Ishikawa (cell line): ENCODE measurements at regions not wholly inside any gene's neighbourhood (a gene's known extent, or its start where the extent isn't known, plus 50 kb on each side); places are given as distances from the start of the nearest gene placed in this dataset.

Source experiments
- CEBPB ChIP-seq: IDR thresholded peaks from 2 replicates; pipeline ENCODE4 v1.6.1; 2012
- CREB1 ChIP-seq: IDR thresholded peaks from 2 replicates; pipeline ENCODE4 v1.6.1; 2012; ENCODE audit warnings: low read depth
- EGR1 ChIP-seq: IDR thresholded peaks from 2 replicates; pipeline ENCODE4 v1.6.1; 2012
- EP300 ChIP-seq: IDR thresholded peaks from 2 replicates; pipeline ENCODE4 v1.6.1; 2012; ENCODE audit warnings: borderline replicate concordance
- FOXM1 ChIP-seq: IDR thresholded peaks from 2 replicates; pipeline ENCODE4 v1.6.1; 2012; ENCODE audit warnings: low read depth, borderline replicate concordance
- NFIC ChIP-seq: IDR thresholded peaks from 2 replicates; pipeline ENCODE4 v1.6.1; 2012
- RAD21 ChIP-seq: IDR thresholded peaks from 2 replicates; pipeline ENCODE4 v1.6.1; 2012; ENCODE audit warnings: low read depth
- TAF1 ChIP-seq: IDR thresholded peaks from 2 replicates; pipeline ENCODE4 v1.6.1; 2012; ENCODE audit warnings: low read depth, mild to moderate bottlenecking
- TCF12 ChIP-seq: IDR thresholded peaks from 2 replicates; pipeline ENCODE4 v1.6.1; 2012; ENCODE audit warnings: low read depth
- TEAD4 ChIP-seq: IDR thresholded peaks from 2 replicates; pipeline ENCODE4 v1.6.1; 2012
- YY1 ChIP-seq: IDR thresholded peaks from 2 replicates; pipeline ENCODE4 v1.6.1; 2012; ENCODE audit warnings: low read depth
- ZBTB7A ChIP-seq: IDR thresholded peaks from 2 replicates; pipeline ENCODE4 v1.6.1; 2012; ENCODE audit warnings: low read depth
- TF ChIP-seq, protein P1 (sequence below): IDR thresholded peaks from 2 replicates; pipeline ENCODE4 v1.6.1; 2012
- TF ChIP-seq, protein P2 (sequence below): IDR thresholded peaks from 2 replicates; pipeline ENCODE4 v1.6.1; 2012; ENCODE audit warnings: low read depth, mild to moderate bottlenecking
- TF ChIP-seq, protein P3 (sequence below): IDR thresholded peaks from 2 replicates; pipeline ENCODE4 v1.6.1; 2012

DNA sequence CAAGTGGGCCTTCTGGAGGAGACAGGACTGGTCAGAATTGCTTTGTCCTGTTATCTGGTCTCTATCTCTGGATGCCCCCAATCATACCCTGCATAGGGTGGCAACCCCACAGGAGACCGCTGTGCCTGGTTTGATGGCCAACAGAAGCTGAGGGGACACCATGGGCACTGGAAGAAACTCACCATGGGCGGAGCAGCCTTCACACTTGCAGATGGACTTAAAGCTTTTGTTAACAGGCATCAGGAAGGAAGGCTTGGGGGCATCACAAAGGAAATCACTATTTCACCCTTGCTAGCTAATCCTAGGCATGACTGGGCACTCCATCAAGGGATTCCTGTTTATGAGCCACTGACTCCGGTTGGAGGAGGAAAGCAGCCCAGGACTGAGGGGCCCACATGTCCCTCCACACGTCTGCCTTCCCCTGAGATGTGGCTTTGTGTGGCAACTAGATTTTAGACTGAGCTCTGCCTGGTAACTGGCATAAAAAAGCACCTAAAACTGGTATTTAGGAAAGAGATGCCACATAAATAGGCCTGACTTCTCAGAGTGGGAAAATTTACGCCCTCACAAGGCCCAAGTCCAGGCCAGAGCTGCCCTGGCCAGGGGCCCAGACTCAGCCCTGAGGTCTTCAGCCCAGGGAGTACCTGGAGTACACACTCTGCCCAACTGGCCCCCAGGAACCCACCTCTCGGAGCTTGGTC, 57.0 kb upstream of the LYVE1 start:
- TF ChIP-seq, protein P1, sequence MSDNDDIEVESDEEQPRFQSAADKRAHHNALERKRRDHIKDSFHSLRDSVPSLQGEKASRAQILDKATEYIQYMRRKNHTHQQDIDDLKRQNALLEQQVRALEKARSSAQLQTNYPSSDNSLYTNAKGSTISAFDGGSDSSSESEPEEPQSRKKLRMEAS, result no peak
- TF ChIP-seq FOXM1 (no peak), NFIC (no peak), RAD21 (no peak), ZBTB7A (no peak)

DNA sequence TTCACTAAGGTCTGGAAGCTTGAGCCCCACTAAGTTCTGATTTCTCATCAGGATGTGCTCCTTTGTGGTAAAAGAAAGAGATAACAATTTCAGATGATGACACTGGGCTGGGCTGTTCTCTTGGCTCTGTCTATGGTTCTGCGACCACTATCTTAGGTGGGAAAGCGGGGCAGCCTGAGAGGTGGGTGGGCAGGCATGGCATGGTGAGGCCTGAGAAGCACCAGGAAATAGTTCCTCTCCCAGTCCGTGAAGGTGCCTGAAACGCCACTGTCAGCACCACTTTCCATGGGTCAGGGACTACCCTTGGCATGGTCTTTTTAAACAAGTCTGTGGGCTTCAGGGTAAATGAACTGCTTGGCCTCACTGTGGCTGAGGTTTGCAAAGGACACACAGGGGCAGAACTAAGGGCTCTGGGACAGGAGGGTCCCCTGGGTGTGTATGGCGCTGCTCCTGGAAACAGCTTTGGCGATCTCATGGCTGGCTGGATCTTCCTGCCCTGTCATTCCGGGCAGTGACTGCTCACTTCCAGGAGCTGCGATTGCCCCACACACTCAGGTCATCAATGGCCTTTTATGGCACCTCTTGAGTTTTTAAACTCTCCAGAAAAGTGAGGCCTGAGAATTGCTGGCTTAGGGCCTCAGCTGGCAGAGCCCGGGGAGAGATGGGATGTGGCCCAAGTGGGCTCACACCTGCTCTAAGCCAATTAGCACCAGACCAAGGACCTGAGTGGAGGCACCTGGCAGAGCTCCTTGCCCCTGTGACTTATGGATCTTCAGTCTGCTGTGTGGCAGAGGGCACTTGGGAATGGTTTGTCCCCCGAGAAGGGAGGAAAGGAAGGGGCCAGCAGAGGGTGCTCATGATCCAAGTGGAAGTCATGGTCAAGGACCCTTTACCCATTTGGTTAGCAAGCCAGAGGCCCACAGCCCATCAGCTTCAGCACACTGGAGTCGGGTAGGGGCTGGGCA, 55.6 kb upstream of the LYVE1 start:
- TF ChIP-seq FOXM1, result no peak
- TF ChIP-seq RAD21, result peak; percentile 82

DNA sequence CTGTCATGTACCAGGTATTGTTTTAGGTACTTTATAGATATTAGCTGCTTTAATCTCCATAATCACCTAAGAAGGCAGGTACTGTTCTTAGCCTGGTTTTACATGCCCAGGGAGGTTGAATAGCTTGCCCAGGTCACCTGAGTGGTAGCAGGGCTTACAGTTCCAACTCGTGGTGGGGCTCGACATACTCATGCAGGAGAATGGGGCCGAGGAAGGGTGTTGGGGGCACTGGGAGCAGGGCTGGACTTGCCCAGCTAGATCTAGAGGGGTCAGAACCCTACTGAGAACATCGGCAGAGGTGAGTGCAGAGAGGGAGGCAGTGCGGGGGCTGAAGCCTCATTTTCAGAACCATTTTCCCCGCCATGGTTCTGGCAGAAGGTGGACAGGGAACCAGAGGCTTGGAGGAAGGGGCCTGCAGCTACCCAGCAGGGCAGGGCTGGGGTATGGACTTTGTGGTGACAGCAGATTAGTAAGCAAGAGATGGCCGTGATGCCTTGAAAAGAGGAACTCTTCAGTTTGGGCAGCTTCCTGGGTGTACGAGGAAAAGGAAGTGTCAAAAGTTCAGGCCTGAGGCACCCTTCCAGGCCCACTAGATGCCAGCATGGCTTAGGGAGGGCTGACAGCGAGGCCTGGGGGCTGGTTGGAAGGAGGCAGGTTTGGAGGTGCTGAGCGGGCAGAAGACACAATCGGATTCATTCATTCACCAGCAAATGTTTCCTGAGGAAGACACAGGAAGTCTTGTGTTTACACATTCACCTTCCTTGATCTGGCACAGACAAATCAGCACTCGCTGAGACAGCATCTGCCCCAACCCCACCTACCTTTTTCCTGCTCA, 54.7 kb upstream of the LYVE1 start:
- no peak for TF ChIP-seq RAD21
- no peak for TF ChIP-seq EGR1
- no peak for TF ChIP-seq ZBTB7A
- TF ChIP-seq, protein P2, sequence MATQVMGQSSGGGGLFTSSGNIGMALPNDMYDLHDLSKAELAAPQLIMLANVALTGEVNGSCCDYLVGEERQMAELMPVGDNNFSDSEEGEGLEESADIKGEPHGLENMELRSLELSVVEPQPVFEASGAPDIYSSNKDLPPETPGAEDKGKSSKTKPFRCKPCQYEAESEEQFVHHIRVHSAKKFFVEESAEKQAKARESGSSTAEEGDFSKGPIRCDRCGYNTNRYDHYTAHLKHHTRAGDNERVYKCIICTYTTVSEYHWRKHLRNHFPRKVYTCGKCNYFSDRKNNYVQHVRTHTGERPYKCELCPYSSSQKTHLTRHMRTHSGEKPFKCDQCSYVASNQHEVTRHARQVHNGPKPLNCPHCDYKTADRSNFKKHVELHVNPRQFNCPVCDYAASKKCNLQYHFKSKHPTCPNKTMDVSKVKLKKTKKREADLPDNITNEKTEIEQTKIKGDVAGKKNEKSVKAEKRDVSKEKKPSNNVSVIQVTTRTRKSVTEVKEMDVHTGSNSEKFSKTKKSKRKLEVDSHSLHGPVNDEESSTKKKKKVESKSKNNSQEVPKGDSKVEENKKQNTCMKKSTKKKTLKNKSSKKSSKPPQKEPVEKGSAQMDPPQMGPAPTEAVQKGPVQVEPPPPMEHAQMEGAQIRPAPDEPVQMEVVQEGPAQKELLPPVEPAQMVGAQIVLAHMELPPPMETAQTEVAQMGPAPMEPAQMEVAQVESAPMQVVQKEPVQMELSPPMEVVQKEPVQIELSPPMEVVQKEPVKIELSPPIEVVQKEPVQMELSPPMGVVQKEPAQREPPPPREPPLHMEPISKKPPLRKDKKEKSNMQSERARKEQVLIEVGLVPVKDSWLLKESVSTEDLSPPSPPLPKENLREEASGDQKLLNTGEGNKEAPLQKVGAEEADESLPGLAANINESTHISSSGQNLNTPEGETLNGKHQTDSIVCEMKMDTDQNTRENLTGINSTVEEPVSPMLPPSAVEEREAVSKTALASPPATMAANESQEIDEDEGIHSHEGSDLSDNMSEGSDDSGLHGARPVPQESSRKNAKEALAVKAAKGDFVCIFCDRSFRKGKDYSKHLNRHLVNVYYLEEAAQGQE, result no peak
- no peak for TF ChIP-seq TAF1
- TF ChIP-seq EP300, result no peak
- no peak for TF ChIP-seq YY1
- TF ChIP-seq, protein P1, result no peak
- TF ChIP-seq, protein P3, sequence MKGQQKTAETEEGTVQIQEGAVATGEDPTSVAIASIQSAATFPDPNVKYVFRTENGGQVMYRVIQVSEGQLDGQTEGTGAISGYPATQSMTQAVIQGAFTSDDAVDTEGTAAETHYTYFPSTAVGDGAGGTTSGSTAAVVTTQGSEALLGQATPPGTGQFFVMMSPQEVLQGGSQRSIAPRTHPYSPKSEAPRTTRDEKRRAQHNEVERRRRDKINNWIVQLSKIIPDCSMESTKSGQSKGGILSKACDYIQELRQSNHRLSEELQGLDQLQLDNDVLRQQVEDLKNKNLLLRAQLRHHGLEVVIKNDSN, result no peak
- no peak for TF ChIP-seq TCF12
- no peak for TF ChIP-seq NFIC
- no peak for TF ChIP-seq TEAD4
- TF ChIP-seq CREB1, result no peak

DNA sequence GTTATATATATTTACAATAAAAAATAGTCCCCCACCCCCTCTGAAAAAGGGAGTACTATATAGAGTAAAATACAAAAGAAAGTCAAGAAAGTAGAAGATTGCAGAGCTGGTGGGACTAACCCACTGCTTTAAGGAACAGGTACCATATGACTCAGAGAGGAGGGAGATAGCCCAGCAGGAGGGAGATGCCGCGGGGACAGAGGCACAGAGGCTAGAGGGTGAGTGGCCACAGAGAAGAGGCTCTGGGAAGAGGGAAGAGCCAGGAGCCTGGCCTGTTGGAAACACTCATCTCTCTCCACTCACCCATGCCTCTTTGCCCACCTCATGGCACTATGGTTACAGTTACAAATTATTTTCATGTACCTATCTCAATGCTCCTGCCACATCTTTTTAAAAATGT, 53.6 kb upstream of the LYVE1 start:
- no peak for TF ChIP-seq FOXM1

DNA sequence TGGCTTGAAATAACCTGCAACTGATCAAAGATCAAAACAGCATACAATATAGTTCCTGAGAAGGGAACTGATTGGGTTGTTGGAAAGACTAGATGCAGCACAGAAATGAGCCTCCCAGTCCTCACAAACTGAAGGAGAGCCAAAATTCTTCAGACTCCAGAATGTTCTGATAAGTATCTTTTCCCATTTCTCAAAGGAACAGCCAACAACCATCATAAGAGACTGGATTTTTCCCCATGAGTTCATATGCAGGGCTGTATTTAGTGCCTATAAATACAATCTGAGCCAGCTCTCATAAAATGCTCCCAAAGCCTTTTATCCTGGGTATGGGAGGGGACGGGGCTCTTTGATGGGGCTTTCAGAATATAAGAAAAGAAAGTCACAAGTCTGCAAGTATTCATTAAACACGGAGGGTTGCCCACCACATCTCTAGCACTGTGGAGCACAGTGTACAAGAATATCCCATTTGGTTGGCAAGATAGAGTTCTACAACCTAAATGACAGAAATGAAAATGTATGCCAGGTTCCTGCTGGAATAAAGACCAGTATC, 50.7 kb upstream of the LYVE1 start:
- no peak for TF ChIP-seq NFIC
- TF ChIP-seq TAF1, result no peak

DNA sequence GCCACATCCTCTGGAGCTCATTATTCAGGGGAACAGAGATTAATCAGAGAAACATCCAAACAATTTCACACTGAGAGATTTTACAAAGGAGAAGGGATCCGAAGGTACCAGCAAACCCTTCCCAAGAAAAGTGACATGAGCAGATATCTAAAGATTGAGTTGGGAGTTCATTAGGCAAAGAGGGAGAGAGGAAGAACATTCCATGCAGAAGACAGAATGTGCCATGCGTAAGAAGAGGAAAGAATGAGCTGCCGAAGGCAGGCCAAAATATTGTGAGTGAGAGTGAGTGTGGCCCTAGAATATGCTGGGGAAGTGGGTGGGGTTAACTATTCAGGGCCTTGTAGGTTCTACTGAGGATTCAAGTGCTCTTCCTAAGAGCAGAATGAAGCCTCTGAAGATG, 50.0 kb upstream of the LYVE1 start:
- TF ChIP-seq TEAD4 (no peak), NFIC (no peak), ZBTB7A (no peak), EGR1 (no peak), CEBPB (no peak), TCF12 (no peak), TAF1 (no peak)
- TF ChIP-seq, protein P3, result no peak
- TF ChIP-seq, protein P2, result no peak
- TF ChIP-seq, protein P1, result no peak
